GM10248 (cell line): ENCODE measurements at regions not wholly inside any gene's neighbourhood (a gene's known extent, or its start where the extent isn't known, plus 50 kb on each side); places are given as distances from the start of the nearest gene placed in this dataset.

Experiments
- CTCF ChIA-PET: fragments of 300-600 bp; sonication (Branson Sonifier 250); formaldehyde crosslinking; extraction: SDS; loops from one replicate; lab custom pipeline; 2021; ENCODE audit warnings: antibody characterized with exemption; lab: Yijun Ruan, JAX
- POLR2A ChIA-PET: fragments of 350-650 bp; sonication (Branson Sonifier 250); formaldehyde crosslinking; extraction: SDS; loops from one replicate; lab custom pipeline; 2020; ENCODE audit warnings: antibody characterized with exemption; lab: Yijun Ruan, JAX
- DNase-seq: peaks from one replicate; pipeline ENCODE4 v3.0.0; 2012; ENCODE audit errors: extremely low spot score
- TF ChIP-seq, protein P1 (sequence below): IDR thresholded peaks from 2 replicates; pipeline ENCODE4 v1.5.1; 2012; ENCODE audit warnings: mild to moderate bottlenecking, low read depth; ENCODE audit errors: extremely low read depth, missing control alignments, control extremely low read depth

DNA sequence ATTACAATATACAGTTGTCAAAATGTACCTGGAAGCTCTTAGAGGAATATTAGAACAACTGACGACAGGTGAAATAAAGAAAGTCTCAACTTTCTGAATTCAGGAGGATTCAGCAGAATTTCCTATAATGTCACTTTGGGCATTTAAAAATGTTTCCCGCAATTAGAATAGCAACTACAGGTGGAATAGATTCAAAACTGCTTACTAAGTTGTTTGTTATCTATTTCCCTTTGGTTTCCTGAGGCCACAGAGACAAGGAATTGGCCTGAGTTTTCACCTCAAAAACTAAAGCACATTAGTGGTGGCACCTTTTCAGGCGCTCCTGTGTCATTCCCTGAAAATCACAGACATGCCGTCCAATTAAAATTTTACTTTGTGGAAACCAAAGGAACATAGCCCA is 729.2 kb upstream of the FANCL start:
- no peak for DNase-seq
- ChIA-PET POLR2A (no interaction called here), CTCF (no interaction called here)
- TF ChIP-seq, protein P1, sequence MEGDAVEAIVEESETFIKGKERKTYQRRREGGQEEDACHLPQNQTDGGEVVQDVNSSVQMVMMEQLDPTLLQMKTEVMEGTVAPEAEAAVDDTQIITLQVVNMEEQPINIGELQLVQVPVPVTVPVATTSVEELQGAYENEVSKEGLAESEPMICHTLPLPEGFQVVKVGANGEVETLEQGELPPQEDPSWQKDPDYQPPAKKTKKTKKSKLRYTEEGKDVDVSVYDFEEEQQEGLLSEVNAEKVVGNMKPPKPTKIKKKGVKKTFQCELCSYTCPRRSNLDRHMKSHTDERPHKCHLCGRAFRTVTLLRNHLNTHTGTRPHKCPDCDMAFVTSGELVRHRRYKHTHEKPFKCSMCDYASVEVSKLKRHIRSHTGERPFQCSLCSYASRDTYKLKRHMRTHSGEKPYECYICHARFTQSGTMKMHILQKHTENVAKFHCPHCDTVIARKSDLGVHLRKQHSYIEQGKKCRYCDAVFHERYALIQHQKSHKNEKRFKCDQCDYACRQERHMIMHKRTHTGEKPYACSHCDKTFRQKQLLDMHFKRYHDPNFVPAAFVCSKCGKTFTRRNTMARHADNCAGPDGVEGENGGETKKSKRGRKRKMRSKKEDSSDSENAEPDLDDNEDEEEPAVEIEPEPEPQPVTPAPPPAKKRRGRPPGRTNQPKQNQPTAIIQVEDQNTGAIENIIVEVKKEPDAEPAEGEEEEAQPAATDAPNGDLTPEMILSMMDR: no peak

DNA sequence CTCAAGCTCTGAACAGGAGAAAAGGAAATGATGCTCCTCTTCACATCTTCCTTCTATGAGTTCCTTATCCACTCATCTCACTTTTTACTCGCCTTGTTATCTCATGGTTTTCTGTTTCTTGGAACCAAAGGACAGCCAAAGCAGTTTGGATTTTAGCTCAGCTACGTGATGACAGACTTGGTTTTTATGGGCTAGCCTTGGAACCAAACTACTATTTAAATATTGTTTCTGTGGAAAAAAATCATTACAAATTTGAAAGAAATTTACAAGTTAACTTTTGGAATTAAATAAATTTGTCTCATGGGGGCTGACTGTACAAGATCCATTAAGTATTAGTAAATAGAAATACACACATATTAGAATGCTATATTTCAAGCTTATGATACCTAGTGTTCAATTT is 727.8 kb upstream of the FANCL start:
- DNase-seq: no peak
- ChIA-PET POLR2A (no interaction called here), CTCF (no interaction called here)
- TF ChIP-seq, protein P1: no peak

DNA sequence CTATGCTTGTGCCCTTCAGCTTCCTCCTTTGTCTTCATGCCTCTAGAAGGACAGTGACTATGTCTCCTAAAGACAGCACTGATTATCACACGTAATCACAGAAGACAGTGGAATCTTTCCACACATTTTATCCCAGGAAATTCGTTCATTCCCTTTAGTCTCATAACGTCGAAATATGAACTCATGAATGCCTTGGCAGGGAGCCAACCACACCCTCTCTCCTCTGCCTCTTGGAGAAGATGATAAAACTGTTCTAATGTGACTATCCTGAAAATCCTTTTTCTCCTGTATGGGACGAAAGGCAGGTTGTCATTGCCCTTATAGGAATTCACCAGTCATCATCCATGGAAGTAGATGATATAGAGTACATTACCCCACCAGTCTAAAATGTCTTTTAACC is 726.6 kb upstream of the FANCL start:
- no peak for DNase-seq
- TF ChIP-seq, protein P1: no peak
- POLR2A ChIA-PET: no interaction called here
- CTCF ChIA-PET: no interaction called here

DNA sequence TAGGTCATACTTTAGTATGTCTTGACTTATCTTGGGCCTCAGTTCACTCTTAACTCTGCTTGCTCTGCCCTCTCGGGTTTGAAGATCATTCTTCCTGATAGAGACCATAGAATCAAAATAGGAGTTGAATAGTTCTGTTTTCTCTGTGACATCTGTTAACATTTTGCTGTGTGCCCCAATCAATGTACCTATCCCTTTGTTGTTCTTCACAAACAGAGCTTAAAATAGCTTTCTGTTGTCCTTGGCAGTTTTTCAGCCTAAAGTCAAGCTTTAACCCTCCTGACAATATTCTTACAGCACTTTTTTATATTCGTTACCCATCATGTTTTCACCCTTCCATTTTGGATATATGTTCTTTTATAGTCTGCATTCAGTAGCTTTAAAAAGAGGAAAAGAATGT is 724.5 kb upstream of the FANCL start:
- TF ChIP-seq, protein P1: no peak
- no peak for DNase-seq

DNA sequence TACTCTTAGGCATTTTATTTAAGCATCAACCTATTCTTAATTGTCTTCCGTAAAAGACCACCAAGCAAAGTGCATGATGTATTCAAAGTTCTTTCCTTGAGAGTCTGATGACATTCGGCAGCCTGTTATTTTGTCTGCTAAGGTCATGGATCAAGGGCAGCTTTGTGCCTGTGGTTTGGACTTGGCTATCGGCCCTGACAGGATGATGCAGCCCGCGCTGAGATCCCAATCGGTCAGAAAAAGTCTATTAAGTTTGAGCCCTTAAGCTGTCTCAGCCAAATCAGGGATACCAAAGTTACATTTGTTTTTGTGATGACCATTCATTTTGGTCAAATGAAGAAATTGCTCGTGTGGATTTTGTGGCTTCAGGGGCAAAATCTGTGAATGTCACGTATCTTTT is 718.9 kb upstream of the FANCL start:
- POLR2A ChIA-PET: no interaction called here
- DNase-seq: no peak
- CTCF ChIA-PET: no interaction called here
- TF ChIP-seq, protein P1: no peak

More for the DNA sequence above, 724.5 kb upstream of the FANCL start:
- POLR2A ChIA-PET: no interaction called here
- CTCF ChIA-PET: no interaction called here

DNA sequence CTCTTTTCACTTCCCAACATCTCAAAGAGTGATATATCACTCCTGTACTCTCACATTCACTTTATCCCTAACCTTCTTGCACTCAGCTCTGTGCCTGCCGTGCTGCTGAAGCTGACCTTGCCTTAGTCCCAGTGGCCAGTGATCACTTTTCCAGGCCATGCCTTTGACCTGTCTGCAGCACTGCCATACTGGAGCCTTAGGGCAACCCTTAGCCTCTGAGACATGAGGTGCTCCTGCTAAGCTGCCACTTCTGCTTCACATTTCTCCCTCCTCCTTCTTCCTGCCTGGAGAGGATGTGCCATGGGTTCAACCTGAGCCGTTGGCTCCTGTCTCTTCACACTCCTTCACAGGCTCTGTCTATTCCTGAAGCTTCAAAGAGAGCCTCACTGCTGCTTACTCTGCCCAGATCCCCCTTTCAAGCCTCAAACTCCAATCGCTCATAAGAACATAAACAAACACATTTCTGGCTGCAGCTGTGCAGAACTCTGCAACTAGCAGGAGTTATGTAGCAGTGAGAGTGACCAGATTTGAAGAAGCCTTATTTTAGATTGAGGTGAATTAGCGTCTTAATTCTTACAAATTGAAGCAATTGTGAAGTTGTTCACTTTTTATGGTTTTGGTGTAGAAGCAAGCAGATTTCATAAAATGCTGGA is 716.2 kb upstream of the FANCL start:
- CTCF ChIA-PET: no interaction called here
- TF ChIP-seq, protein P1: no peak
- POLR2A ChIA-PET: no interaction called here
- DNase-seq: no peak
